A673 (cell line): ENCODE measurements at regions not wholly inside any gene's neighbourhood (a gene's known extent, or its start where the extent isn't known, plus 50 kb on each side); places are given as distances from the start of the nearest gene placed in this dataset.

Source experiments
- EZH2 ChIP-seq: fragments of 200-600 bp; sonication (generic); IDR thresholded peaks from 2 replicates; pipeline ENCODE4 v1.6.1; 2017; ENCODE audit warnings: borderline replicate concordance, low read depth, mild to moderate bottlenecking, mixed read lengths, antibody characterized with exemption, low read length; ENCODE audit not compliant: poor library complexity, severe bottlenecking
- TF ChIP-seq, protein P1 (sequence below): fragments of 300-800, 200-600 bp; sonication (generic); conservative IDR thresholded peaks from 2 replicates; pipeline ENCODE4 v1.5.1; 2017; ENCODE audit warnings: low read depth, mild to moderate bottlenecking, antibody characterized with exemption, low read length, moderate library complexity, mixed read lengths

DNA sequence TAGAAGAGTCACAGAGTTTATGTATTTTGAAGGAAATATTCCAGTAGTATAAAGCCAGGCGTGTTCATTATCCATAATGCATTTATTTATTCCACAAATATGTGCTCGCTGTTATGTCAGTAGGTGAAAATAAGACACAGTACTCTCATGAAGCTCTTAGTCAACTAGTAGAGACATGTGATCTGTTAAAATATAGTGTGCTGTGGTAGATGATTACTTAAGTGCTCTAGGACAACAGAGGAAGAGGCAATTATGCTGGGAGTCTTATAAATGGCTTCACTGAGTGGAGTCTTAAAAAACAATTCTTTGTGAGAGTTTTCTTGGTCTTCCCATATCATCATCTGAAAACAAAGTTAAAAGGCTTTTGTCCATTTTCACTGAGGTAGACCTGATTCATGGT lies 457.3 kb downstream of the XIRP2 start:
- TF ChIP-seq, protein P1, sequence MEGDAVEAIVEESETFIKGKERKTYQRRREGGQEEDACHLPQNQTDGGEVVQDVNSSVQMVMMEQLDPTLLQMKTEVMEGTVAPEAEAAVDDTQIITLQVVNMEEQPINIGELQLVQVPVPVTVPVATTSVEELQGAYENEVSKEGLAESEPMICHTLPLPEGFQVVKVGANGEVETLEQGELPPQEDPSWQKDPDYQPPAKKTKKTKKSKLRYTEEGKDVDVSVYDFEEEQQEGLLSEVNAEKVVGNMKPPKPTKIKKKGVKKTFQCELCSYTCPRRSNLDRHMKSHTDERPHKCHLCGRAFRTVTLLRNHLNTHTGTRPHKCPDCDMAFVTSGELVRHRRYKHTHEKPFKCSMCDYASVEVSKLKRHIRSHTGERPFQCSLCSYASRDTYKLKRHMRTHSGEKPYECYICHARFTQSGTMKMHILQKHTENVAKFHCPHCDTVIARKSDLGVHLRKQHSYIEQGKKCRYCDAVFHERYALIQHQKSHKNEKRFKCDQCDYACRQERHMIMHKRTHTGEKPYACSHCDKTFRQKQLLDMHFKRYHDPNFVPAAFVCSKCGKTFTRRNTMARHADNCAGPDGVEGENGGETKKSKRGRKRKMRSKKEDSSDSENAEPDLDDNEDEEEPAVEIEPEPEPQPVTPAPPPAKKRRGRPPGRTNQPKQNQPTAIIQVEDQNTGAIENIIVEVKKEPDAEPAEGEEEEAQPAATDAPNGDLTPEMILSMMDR = no peak
- TF ChIP-seq EZH2 = no peak
